ENCODE measurements at regions not wholly inside any gene's neighbourhood (a gene's known extent, or its start where the extent isn't known, plus 50 kb on each side); places are given as distances from the start of the nearest gene placed in this dataset.

DNA sequence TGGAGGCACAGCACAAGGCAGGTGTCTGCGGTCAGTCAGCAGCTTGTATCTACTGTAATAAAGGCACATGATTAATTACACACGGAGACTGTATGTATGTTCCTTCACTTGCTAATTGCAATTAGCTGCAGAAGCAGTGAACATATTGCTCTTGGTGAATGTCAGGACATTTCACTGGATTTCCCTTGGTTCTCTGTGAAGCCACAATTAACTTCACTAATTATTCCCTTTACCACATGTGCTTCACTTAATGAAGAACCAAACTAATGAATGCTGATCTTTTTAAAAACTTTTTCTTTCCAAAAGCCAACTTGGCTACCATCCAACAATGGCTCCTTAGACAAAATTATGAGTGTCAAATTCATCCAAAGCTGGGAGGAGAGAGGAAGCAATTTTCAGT is 290.7 kb downstream of the ADRA2A start:
- Histone ChIP-seq H3K4me3 (ENCODE audit: low read depth, low read length) (no peak overlapping the region), H3K9me3 (ENCODE audit: control insufficient read depth, insufficient read depth, low read depth, low read length) (no peaks in the 10 kb centered on the region), H3K4me1 (ENCODE audit: control insufficient read depth, insufficient read depth, low read length) (no peaks in the 10 kb centered on the region), H3K36me3 (ENCODE audit: control insufficient read depth in 2 of 2, insufficient read depth in 1 of 2, low read length in 2 of 2) (no peaks in the 10 kb centered on the region), H3K27ac (ENCODE audit: extremely low read depth, low read depth, low read length) (no peak overlapping the region)
- TF ChIP-seq ZNF121 (tag by site-specific recombination; IDR thresholded peaks at IDR 0.05) (no peak), ZBTB7A (tag by site-specific recombination; IDR thresholded peaks at IDR 0.05; ENCODE audit: low read depth) (no peak), ZNF169 (tag by site-specific recombination; IDR thresholded peaks at IDR 0.05) (no peak), ZNF350 (tag by site-specific recombination; IDR thresholded peaks at IDR 0.05) (no peak), ZNF132 (tag by site-specific recombination; IDR thresholded peaks at IDR 0.05; ENCODE audit: borderline replicate concordance) (no peak), KLF1 (tag by site-specific recombination; IDR thresholded peaks at IDR 0.05) (no peak), ZNF274 (IDR thresholded peaks at IDR 0.05; ENCODE audit: low read length) (no peak), ZNF274 (tag by site-specific recombination; IDR thresholded peaks at IDR 0.05; ENCODE audit: borderline replicate concordance) (no peak), SALL2 (tag by site-specific recombination; IDR thresholded peaks at IDR 0.05; ENCODE audit: borderline replicate concordance) (no peak), ZNF549 (tag by site-specific recombination; IDR thresholded peaks at IDR 0.05) (no peak), GFI1B (tag by site-specific recombination; IDR thresholded peaks at IDR 0.05) (no peak), ZNF514 (tag by site-specific recombination; IDR thresholded peaks at IDR 0.05) (no peak), ZFP69B (tag by site-specific recombination; IDR thresholded peaks at IDR 0.05) (no peak), ZFP37 (tag by site-specific recombination; IDR thresholded peaks at IDR 0.05) (no peak)
- TF ChIP-seq, protein P1, sequence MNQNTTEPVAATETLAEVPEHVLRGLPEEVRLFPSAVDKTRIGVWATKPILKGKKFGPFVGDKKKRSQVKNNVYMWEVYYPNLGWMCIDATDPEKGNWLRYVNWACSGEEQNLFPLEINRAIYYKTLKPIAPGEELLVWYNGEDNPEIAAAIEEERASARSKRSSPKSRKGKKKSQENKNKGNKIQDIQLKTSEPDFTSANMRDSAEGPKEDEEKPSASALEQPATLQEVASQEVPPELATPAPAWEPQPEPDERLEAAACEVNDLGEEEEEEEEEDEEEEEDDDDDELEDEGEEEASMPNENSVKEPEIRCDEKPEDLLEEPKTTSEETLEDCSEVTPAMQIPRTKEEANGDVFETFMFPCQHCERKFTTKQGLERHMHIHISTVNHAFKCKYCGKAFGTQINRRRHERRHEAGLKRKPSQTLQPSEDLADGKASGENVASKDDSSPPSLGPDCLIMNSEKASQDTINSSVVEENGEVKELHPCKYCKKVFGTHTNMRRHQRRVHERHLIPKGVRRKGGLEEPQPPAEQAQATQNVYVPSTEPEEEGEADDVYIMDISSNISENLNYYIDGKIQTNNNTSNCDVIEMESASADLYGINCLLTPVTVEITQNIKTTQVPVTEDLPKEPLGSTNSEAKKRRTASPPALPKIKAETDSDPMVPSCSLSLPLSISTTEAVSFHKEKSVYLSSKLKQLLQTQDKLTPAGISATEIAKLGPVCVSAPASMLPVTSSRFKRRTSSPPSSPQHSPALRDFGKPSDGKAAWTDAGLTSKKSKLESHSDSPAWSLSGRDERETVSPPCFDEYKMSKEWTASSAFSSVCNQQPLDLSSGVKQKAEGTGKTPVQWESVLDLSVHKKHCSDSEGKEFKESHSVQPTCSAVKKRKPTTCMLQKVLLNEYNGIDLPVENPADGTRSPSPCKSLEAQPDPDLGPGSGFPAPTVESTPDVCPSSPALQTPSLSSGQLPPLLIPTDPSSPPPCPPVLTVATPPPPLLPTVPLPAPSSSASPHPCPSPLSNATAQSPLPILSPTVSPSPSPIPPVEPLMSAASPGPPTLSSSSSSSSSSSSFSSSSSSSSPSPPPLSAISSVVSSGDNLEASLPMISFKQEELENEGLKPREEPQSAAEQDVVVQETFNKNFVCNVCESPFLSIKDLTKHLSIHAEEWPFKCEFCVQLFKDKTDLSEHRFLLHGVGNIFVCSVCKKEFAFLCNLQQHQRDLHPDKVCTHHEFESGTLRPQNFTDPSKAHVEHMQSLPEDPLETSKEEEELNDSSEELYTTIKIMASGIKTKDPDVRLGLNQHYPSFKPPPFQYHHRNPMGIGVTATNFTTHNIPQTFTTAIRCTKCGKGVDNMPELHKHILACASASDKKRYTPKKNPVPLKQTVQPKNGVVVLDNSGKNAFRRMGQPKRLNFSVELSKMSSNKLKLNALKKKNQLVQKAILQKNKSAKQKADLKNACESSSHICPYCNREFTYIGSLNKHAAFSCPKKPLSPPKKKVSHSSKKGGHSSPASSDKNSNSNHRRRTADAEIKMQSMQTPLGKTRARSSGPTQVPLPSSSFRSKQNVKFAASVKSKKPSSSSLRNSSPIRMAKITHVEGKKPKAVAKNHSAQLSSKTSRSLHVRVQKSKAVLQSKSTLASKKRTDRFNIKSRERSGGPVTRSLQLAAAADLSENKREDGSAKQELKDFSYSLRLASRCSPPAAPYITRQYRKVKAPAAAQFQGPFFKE (tag by site-specific recombination; IDR thresholded peaks at IDR 0.05; ENCODE audit: borderline replicate concordance), result no peak
- TF ChIP-seq, protein P2, sequence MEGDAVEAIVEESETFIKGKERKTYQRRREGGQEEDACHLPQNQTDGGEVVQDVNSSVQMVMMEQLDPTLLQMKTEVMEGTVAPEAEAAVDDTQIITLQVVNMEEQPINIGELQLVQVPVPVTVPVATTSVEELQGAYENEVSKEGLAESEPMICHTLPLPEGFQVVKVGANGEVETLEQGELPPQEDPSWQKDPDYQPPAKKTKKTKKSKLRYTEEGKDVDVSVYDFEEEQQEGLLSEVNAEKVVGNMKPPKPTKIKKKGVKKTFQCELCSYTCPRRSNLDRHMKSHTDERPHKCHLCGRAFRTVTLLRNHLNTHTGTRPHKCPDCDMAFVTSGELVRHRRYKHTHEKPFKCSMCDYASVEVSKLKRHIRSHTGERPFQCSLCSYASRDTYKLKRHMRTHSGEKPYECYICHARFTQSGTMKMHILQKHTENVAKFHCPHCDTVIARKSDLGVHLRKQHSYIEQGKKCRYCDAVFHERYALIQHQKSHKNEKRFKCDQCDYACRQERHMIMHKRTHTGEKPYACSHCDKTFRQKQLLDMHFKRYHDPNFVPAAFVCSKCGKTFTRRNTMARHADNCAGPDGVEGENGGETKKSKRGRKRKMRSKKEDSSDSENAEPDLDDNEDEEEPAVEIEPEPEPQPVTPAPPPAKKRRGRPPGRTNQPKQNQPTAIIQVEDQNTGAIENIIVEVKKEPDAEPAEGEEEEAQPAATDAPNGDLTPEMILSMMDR (tag by site-specific recombination; IDR thresholded peaks at IDR 0.05), result no peak
- TF ChIP-seq, protein P3, sequence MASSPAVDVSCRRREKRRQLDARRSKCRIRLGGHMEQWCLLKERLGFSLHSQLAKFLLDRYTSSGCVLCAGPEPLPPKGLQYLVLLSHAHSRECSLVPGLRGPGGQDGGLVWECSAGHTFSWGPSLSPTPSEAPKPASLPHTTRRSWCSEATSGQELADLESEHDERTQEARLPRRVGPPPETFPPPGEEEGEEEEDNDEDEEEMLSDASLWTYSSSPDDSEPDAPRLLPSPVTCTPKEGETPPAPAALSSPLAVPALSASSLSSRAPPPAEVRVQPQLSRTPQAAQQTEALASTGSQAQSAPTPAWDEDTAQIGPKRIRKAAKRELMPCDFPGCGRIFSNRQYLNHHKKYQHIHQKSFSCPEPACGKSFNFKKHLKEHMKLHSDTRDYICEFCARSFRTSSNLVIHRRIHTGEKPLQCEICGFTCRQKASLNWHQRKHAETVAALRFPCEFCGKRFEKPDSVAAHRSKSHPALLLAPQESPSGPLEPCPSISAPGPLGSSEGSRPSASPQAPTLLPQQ (tag by site-specific recombination; IDR thresholded peaks at IDR 0.05), result no peak
- TF ChIP-seq, protein P4, sequence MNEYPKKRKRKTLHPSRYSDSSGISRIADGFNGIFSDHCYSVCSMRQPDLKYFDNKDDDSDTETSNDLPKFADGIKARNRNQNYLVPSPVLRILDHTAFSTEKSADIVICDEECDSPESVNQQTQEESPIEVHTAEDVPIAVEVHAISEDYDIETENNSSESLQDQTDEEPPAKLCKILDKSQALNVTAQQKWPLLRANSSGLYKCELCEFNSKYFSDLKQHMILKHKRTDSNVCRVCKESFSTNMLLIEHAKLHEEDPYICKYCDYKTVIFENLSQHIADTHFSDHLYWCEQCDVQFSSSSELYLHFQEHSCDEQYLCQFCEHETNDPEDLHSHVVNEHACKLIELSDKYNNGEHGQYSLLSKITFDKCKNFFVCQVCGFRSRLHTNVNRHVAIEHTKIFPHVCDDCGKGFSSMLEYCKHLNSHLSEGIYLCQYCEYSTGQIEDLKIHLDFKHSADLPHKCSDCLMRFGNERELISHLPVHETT (tag by site-specific recombination; IDR thresholded peaks at IDR 0.05), result no peak
- TF ChIP-seq, protein P5, sequence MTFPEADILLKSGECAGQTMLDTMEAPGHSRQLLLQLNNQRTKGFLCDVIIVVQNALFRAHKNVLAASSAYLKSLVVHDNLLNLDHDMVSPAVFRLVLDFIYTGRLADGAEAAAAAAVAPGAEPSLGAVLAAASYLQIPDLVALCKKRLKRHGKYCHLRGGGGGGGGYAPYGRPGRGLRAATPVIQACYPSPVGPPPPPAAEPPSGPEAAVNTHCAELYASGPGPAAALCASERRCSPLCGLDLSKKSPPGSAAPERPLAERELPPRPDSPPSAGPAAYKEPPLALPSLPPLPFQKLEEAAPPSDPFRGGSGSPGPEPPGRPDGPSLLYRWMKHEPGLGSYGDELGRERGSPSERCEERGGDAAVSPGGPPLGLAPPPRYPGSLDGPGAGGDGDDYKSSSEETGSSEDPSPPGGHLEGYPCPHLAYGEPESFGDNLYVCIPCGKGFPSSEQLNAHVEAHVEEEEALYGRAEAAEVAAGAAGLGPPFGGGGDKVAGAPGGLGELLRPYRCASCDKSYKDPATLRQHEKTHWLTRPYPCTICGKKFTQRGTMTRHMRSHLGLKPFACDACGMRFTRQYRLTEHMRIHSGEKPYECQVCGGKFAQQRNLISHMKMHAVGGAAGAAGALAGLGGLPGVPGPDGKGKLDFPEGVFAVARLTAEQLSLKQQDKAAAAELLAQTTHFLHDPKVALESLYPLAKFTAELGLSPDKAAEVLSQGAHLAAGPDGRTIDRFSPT (tag by site-specific recombination; IDR thresholded peaks at IDR 0.05), result no peak
- POLR2A ChIA-PET, result no interaction called here
- CTCF ChIA-PET, result no interaction called here

All from HEK293 (cell line).